Activated naive CD4-positive, alpha-beta T cell (primary cell): ENCODE measurements at regions not wholly inside any gene's neighbourhood (a gene's known extent, or its start where the extent isn't known, plus 50 kb on each side); places are given as distances from the start of the nearest gene placed in this dataset.
"Not testable (repeated sequence)": the region's sequence is repeated elsewhere in the genome, so short reads cannot be mapped to it uniquely, and the experiment has no call there.

Experiments used
- DNase-seq, 4 experiments: peaks; one replicate each; lab custom pipeline; 2025; lab: John Stamatoyannopoulos, UW

DNA sequence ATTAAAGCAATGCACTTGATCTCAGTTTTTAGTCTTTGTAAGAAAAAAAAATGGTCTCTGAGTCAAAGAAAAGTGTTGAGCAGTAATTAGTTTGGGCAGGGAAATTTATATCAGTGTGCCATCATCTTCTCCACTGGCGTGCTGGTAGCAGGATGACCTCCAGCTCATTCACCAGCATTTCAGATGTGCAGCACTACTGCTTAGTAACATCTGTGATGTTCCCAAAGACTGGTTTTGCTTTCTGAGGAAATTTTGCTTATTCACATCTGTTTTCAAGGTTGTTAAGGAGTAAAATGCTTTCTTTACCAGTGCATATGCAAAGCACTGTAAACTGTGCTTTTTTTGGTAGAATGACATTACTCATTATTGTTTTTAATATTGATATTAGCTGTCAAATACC, 540.4 kb downstream of the TRAM1L1 start:
- no peak for DNase-seq

DNA sequence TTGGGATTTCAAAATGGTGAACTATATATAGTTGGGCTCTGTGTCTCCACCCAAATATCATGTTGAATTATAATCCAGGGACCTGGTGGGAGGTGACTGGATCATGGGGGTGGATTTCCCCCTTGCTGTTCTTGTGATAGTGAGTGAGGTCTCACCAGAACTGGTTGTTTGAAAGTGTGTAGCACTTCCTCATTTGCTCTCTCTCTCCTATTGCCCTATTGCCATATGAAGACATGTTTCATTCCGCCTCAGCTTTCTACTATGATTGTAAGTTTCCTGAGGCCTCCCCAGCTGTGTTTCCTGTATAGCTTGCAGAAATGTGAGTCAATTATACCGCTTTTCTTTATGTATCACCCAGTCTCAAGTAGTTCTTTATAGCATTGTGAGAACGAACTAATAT, 545.6 kb downstream of the TRAM1L1 start:
- DNase-seq, result no peak

DNA sequence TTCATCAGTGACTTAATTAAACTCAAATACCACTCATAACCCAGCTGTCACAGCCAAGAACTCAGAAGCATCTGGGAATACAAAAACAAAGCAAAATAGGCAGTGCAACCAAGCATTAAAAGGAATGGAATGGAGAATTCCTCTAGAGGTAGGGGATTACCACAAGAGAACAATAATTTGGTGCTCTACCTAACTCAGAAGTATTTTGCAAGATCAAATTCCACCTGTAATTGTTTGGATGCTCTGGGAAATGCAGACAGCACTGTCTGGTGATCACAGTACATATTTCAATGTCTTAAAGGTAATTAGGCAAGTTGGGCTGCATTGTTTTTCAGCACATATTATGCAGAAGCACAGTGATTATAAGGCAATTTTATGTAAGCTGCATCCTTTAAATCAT, 547.5 kb downstream of the TRAM1L1 start:
- DNase-seq, result no peak

DNA sequence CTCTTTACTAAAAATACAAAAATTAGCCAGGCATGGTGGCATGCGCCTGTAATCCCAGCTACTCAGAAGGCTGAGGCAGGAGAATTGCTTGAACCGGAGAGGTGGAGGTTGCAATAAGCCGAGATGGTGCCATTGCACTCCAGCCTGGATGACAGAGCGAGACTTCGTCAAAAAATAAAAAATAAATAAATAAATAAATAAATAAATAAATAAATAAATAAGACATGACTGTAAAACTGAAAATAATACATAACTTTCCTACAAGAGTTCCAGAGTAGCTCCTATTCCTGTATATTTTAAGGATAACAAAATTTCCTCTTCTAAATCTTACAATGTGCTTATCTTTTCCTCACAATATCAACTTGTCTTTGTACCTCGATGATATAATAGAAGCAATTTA, 549.4 kb downstream of the TRAM1L1 start:
- not testable (repeated sequence) for DNase-seq

DNA sequence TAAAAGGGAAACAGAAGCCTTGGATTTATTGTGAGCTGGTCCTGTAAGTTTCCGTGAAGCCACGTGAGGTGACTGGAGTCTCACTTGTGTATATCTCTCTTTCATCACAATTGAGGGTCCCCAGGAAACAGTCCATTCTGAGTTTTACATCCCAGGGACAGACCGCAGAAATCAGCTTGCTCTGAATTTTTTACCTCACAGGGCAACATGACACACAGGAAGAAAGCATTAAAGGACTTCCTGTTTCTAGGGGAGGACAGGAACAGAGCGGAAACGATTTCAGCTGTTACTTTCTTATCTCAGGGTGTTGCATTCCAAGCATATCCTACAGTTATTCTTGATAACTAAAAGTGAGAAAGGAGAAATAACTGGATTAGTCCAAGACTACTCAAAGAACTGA, 553.5 kb downstream of the TRAM1L1 start:
- no peak for DNase-seq

DNA sequence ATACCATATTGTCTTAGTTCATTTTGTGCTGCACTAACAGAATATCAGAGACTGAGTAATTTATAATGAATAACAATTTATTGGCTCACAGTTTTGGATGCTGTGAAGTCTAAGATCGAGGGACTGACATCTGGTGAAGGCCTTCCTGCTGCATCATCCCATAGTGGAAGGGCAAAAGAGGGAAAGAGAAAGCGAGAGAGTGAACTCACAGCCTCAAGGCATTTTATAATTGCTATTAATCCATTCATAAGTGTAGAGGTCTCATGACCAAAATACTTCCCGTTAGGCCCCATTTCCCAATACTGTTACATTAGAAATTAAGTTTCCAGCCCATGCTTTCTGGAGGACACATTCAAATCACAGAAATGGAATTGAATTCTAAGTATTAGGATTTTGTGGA, 554.4 kb downstream of the TRAM1L1 start:
- DNase-seq, result no peak

DNA sequence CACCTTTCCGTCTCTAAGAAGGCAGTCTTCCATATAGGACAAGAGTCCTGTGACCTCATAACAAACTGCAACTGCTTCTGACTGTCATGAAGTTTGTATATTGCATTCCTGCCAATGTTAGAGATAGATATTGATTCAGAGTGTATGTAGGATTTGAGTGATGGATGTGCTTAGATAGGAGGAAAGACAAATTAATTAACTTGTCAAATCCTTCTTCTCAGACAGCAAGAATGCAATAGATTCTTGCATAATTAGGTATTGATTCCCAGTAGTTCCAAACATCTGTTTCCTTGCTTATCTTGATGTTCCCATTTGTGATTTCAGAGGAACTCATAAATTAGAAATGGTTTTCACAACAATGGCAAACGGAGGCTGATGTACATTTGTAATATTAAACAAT, 555.3 kb downstream of the TRAM1L1 start:
- DNase-seq, result no peak

DNA sequence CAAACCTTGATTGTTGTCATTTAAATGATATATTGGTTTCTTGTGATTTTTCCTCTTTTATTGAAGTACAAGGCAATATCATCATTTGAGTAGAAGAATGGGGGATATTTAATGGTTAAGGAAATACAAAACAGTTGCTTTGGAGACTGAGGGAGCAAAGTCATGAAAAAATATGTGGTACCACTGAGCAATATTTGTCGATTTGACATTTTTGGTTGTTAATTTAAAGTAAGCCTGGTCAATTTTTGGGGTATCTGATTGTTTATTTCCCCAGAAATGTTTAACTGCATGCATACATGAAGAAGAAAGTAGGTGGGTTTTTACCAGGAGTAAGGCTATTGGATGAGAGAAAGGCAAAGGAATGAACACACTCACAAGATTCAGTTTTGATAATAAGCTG, 556.2 kb downstream of the TRAM1L1 start:
- no peak for DNase-seq

DNA sequence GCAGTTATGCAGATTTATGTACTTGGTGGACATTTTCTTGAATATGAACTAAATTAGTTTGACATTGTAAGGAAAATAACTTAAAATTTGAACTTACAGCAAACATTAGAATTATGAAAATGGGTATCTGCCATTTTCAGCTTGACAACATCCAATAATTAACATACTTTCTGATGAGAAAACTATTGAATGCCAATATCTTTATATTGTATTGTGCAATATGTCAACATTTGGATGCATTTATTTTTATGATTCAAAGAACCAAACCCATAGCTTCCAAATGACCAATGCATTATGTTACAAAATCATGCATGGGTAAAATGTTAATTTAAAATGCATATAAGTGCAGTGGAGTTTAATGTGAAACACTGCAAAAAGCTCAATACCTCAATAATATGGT, 562.5 kb downstream of the TRAM1L1 start:
- DNase-seq, result no peak

DNA sequence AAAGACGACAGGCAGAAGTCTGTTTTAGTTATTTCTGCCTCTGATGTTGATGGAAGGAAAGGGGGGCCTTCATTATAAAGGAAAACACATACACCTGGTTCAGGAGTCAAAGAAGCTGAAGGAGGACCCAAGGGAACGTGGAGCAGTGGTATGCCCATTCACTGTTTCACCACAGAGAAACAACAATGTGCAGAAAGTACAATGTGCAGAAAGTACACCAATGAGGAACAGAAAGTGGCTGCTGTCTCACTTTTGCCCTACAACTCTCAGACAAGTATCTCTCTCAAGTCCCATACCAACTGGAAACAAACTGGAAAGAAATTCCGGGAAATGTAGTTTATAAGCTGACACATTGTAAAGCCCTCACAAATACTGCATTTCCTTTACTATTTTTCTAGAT, 564.5 kb downstream of the TRAM1L1 start:
- no peak for DNase-seq

DNA sequence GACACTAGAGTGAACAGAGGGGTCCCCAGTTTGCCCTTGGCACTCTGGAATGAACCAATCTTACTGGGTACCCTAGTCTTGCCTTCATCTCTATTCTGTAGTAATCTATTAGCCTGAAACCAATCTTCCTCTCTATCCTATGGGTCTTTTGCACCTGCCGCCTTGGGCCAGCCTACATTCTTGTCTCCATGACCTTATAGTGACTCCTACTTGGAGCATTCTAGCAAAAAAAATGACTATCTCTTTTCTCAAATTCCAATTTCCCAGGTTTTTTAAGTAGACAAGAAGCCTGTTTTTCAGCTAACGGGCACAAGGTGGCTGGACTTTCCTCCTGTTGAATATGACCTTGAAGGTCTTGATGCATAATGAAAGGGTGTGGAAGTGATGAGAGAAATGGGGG, 568.7 kb downstream of the TRAM1L1 start:
- DNase-seq, result no peak

DNA sequence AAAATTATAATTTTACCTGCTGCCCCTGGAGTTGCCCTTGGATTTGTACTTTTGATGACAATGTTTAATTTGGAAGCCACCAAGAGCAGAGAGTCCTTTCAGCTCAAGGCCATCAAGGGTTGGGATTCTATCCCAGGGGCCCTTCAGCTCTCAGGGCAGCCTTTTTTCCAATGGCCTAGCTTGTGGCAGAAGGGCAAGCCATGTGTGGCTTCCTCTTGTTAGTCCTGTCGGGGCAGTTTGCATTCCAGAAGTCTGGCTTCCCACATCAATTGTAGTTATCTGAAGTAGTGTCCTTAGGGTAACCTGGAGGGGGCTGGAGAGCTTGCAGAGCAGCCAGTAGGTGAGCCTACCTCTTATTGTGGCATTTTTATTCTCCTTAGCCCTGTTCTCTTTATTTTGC, 569.4 kb downstream of the TRAM1L1 start:
- no peak for DNase-seq

DNA sequence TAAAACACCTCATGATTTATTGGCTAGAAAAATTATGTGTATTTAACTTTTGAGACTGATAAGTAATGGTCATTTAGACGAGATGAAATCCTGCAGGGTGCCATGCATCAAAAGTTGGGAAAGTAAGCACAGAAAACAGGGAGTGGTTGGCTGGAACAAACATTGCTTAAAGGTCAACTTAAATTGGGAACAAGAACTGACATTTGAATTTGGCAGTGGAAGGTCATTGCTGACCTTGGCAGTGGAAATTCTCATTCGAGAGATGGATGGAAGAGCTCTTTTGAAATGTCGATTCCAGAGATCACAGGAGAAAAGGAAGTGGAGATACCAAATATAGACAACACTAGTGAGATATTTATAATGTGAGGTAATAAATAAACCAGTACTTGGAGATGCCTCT, 572.8 kb downstream of the TRAM1L1 start:
- DNase-seq, result no peak

DNA sequence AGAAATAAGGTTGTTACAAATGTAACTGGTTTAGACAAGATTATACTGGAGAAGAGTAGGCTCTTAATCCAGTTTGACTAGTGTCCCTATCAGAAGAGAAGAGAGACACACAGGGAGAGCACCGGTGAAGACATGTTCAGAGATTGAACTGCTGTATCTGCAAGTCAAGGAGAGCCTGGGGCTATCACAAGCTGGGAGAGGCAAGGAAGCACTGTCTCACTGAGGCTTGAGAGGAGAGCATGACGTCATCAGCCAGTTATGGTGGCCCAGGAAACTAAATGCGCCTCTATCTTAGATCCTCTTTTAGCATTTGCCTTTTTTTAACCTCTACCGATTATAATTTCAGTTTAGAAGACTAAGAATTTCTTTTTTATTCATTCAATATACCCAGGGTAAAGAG, 583.4 kb downstream of the TRAM1L1 start:
- DNase-seq, result no peak

DNA sequence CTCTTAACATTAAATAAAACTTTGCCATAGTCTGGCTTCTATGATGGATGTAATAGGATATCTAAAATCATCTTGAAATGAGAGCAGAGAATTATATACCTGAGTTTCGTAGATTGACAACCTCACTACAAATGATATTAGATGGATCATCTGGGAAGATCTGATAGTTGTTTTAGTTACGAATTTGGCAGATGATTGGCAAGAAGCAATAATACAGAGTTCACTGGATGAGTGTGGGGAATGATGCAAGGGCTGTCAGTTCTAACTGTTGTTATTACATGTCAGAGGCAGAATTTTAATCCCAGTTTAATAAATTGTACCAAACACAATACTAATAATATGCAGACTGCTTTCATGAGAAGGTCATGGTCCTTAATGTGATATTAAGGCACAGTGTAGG, 585.2 kb downstream of the TRAM1L1 start:
- no peak for DNase-seq

DNA sequence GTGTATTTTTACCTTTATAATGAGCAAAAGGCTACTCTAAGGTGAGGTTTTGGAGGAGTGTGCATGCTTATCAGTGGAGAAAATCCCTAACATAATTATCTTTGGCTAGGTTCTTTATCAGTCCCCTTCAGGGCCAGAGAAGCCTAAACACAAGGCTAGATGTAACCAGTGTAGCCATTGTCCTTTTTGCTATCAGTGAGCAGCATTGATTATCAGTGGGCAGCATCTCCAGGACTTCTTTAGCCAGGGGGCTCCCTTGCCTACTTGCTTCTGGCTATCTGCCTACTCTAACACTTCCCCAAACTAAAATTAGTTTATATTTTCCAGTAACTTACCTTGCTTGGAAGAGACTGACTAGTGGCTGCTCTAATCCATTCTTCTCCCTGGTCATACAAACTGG, 595.6 kb downstream of the TRAM1L1 start:
- DNase-seq, result no peak

DNA sequence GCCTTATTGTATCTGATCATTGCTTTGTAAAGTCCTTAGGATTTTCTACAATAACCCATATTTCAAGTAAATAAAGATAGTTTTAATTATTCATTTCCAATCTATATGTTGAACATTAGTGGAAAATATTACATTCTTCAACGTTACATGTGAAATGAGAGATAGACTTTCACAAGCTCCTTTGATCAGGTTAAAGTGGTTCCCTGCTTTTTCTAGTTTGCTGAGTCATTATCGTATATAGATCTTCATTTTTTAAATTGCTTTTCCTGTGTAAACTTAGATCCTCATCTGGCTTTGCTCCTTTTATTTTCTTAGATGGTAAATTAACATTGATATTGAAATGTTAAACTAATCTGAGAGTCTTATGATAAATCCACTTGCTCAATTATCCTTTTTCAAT, 599.0 kb downstream of the TRAM1L1 start:
- DNase-seq, result no peak

DNA sequence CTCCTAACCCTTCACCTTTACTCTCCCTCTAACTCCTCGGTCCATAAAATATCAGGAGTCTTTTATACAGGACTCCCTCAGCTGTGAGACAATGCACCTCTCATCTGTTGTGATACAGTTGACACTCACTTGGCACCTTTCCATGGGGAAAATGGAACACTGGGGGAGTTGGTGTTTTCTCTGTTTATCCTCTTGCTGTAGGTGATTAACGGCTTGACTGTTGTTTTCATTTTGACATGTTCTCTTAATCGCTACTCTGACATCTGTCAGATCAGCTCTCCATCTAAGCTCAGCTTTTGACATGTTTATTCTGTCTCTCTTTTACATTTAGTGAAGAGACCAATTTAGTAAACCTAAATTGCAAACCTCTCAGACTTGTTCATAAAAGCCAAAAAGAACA, 604.8 kb downstream of the TRAM1L1 start:
- no peak for DNase-seq

DNA sequence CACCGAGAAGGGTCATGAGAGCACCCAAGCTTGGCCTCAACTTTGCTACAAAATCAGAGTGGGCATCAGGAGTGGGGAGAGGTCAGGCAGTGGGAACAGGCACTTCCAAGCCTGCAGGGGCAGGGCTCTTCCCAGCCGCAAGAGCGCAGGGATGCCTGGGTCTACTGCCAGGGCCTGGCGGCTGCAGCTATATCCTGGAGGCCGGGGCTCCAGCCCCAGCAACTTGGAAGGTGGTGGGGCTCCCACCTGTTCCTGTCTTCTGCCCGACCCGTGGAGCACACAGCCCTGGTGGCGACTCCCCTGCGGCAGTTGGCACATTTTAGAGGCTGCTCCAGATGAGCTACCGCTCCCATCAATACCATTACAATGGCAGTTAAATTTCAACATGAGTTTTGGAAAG, 607.0 kb downstream of the TRAM1L1 start:
- no peak for DNase-seq

DNA sequence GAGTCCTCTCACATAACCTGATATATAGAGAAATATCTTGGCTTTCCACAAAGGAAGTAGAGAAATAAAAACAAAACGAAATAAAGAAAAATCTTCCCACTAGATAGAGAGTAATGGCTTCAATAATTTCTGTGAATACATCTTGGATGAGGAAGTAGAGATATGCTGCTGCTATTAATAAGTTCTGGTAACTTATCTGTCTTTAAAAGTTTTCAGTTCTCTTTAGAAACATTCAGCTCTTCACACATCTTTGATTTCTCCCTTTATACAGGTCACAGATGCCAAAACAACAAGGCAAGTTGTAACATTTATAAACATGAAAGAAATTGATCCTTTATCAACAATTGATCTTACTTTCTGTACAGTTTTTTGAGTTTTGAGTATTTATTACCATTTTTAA, 615.8 kb downstream of the TRAM1L1 start:
- no peak for DNase-seq

DNA sequence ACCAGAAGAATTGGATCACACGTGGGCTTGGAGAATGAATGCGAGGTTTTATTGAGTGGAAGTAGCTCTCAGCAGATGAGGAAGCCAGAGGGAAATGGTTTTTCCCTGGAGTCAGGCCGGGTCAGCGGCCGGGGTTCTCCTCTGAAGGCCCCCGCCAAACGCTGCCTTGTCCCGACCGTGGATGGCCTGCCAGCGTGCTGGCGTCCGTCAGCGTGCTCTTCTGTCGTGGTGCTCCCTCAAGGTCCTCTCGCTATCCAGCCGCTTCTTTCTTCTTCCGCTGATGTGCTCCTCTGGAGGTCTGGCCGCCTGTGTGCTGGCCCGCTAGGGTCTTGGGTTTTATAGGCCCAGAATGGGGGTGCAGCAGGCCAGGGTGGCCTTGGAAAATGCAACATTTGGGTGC, 632.2 kb downstream of the TRAM1L1 start:
- DNase-seq, result no peak

DNA sequence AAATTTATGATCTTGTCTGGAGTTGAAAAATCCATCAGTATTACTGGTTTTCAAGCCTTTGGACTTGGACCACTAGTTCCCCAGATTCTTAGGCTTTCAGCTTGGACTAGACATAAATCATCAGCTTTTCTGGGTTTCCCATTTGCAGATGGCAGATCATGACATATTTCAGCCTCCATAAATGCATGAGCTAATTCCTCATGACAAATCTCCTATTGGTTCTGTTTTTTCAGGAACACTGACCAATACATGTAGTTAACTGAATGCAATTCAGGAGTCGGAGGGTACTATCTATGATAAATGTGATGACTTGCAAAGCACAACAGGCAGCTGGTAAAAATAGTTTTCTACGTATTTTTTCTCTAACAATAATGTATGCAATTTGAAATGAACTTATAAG, 635.6 kb downstream of the TRAM1L1 start:
- no peak for DNase-seq

DNA sequence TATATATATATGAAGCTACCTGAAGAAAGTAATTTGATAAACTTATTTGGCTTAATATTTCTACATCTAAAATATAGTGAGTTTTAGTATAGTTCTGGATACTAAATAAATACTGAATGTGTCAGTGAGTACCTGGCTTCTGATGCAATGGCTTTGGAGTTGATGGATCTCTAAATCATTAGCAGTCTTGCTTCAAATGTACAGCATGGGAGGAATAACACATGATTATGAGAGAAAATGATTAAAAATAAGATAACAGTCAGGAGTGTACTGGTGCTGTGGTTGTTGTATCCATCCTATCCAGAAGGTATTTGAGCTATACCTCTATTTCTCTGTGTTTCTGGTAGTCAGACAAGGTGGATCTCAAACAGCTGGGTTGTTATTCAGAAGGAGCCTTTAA, 641.3 kb downstream of the TRAM1L1 start:
- no peak for DNase-seq

DNA sequence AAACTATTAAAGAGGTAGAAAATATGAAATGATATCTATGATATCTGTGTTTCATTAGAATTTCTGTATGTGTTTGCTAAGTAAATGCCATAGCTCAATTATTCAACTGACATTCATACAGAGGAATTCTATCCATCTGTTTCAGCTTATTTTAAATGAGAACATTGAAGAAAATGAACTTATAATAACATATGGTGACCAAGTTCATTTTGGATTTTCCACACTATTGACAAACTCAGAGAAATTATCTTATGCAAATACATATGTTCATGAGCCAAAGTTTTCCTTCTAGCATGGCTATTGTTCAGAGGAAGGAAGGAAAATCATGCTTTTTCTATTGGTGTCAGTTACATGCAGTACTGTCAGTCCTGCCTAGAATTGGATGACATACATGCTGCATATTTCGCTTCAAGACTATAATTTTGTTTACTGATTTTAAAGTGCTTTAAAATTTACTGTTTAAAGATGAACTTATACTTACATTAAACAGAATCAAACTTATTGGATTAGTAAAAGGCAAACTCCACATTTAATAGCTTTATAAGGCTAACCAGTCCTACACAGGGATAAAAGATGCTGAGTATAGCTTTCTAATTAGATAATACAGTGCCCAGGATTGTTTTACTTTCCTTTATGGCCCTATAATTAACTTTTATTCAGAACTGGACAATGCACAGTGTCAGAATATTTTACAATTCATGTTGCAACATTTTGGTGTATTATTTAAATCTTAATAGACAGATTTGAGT, 646.2 kb downstream of the TRAM1L1 start:
- DNase-seq, result no peak

DNA sequence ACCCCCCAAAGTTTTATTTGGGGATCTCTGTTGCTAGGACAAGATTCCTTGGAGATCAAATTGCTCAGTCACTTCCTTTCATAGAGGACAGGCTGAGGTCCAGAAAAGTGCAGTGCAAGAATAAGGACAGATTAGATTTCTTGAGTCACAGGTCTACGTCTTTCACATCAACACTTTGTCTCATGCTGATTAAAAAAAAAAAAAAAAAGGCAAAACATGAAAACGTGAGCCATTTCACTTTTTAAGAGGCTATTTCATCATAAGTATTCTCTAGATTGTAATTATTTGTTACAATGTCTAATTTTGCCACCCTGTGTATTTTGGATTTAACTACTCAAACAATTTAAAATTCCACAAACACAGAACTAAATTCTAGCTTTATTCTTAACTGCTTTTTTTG, 647.0 kb downstream of the TRAM1L1 start:
- no peak for DNase-seq
